ENCODE measurements at regions not wholly inside any gene's neighbourhood (a gene's known extent, or its start where the extent isn't known, plus 50 kb on each side); places are given as distances from the start of the nearest gene placed in this dataset.

GRCh38 chr17:13266606-13267005, 248.8 kb upstream of the ELAC2 start:
- no peaks in the 10 kb centered on the region for H3K9me3 ChIP-seq (ENCODE audit: insufficient read depth, low read depth, low read length)
- H3K4me2 ChIP-seq (ENCODE audit: low read depth, low read length, poor library complexity, severe bottlenecking): no peak overlapping the region
- no peaks in the 10 kb centered on the region for H3K27me3 ChIP-seq (ENCODE audit: insufficient read depth, low read length, poor library complexity, severe bottlenecking)
- H2AFZ ChIP-seq (ENCODE audit: low read length): no peak overlapping the region
- no peak overlapping the region for H3K4me3 ChIP-seq (ENCODE audit: low read length, poor library complexity, severe bottlenecking)
- H3K9ac ChIP-seq (ENCODE audit: low read depth, low read length, poor library complexity, severe bottlenecking): no peak overlapping the region
- H3F3A ChIP-seq (ENCODE audit: low read depth): no peaks in the 10 kb centered on the region
- no peaks in the 10 kb centered on the region for H3K79me2 ChIP-seq (ENCODE audit: insufficient read depth, low read length)
- no peaks in the 10 kb centered on the region for H3K36me3 ChIP-seq (ENCODE audit: insufficient read depth, low read length)
- H3K4me1 ChIP-seq (ENCODE audit: insufficient read depth, low read length, poor library complexity, severe bottlenecking): no peaks in the 10 kb centered on the region
- no peaks in the 10 kb centered on the region for H3K9me2 ChIP-seq (replicated peaks; ENCODE audit: low read depth, low read length)
- no peak for TF ChIP-seq EZH2phosphoT487 (IDR thresholded peaks at IDR 0.05; ENCODE audit: borderline replicate concordance)
- no peak for TF ChIP-seq CTCF (conservative IDR thresholded peaks at IDR 0.05; ENCODE audit: low read length)
- H4K20me1 ChIP-seq (ENCODE audit: insufficient read depth, low read length, poor library complexity, severe bottlenecking): no peaks in the 10 kb centered on the region

- Histone ChIP-seq H3K9me3 (ENCODE audit: insufficient read depth, low read depth, low read length) (no peaks in the 10 kb centered on the region), H3K27me3 (ENCODE audit: insufficient read depth, low read length, poor library complexity, severe bottlenecking) (no peaks in the 10 kb centered on the region), H4K20me1 (ENCODE audit: insufficient read depth, low read length, poor library complexity, severe bottlenecking) (no peaks in the 10 kb centered on the region), H3K9ac (ENCODE audit: low read depth, low read length, poor library complexity, severe bottlenecking) (no peak overlapping the region), H3K36me3 (ENCODE audit: insufficient read depth, low read length) (no peaks in the 10 kb centered on the region), H3K4me3 (ENCODE audit: low read length, poor library complexity, severe bottlenecking) (no peak overlapping the region), H3F3A (ENCODE audit: low read depth) (no peaks in the 10 kb centered on the region), H3K9me2 (replicated peaks; ENCODE audit: low read depth, low read length) (no peaks in the 10 kb centered on the region), H2AFZ (ENCODE audit: low read length) (no peak overlapping the region), H3K4me1 (ENCODE audit: insufficient read depth, low read length, poor library complexity, severe bottlenecking) (no peaks in the 10 kb centered on the region), H3K79me2 (ENCODE audit: insufficient read depth, low read length) (no peaks in the 10 kb centered on the region), H3K4me2 (ENCODE audit: low read depth, low read length, poor library complexity, severe bottlenecking) (no peak overlapping the region)
- TF ChIP-seq CTCF (conservative IDR thresholded peaks at IDR 0.05; ENCODE audit: low read length) (no peak), EZH2phosphoT487 (IDR thresholded peaks at IDR 0.05; ENCODE audit: borderline replicate concordance) (no peak)
These were observed 247.5 kb upstream of the ELAC2 start for GRCh38 chr17:13265311-13265710.

- no peak overlapping the region for H3K4me3 ChIP-seq (ENCODE audit: low read length, poor library complexity, severe bottlenecking)
- H3K36me3 ChIP-seq (ENCODE audit: insufficient read depth, low read length): no peaks in the 10 kb centered on the region
- H3K79me2 ChIP-seq (ENCODE audit: insufficient read depth, low read length): no peaks in the 10 kb centered on the region
- no peak overlapping the region for H3K4me2 ChIP-seq (ENCODE audit: low read depth, low read length, poor library complexity, severe bottlenecking)
- no peaks in the 10 kb centered on the region for H3K27me3 ChIP-seq (ENCODE audit: insufficient read depth, low read length, poor library complexity, severe bottlenecking)
- TF ChIP-seq EZH2phosphoT487 (IDR thresholded peaks at IDR 0.05; ENCODE audit: borderline replicate concordance): no peak
- TF ChIP-seq CTCF (conservative IDR thresholded peaks at IDR 0.05; ENCODE audit: low read length): no peak
- no peaks in the 10 kb centered on the region for H3K4me1 ChIP-seq (ENCODE audit: insufficient read depth, low read length, poor library complexity, severe bottlenecking)
- no peak overlapping the region for H3K9ac ChIP-seq (ENCODE audit: low read depth, low read length, poor library complexity, severe bottlenecking)
- H3K9me3 ChIP-seq (ENCODE audit: insufficient read depth, low read depth, low read length): no peaks in the 10 kb centered on the region
- H3K9me2 ChIP-seq (replicated peaks; ENCODE audit: low read depth, low read length): no peaks in the 10 kb centered on the region
- no peak overlapping the region for H2AFZ ChIP-seq (ENCODE audit: low read length)
- H3F3A ChIP-seq (ENCODE audit: low read depth): no peaks in the 10 kb centered on the region
- H4K20me1 ChIP-seq (ENCODE audit: insufficient read depth, low read length, poor library complexity, severe bottlenecking): no peaks in the 10 kb centered on the region
These were observed 245.9 kb upstream of the ELAC2 start for GRCh38 chr17:13263746-13264145.
